GM19099 (cell line): ENCODE measurements at regions not wholly inside any gene's neighbourhood (a gene's known extent, or its start where the extent isn't known, plus 50 kb on each side); places are given as distances from the start of the nearest gene placed in this dataset.

Experiments used
- POLR2A ChIP-seq: IDR thresholded peaks from 3 replicates; pipeline ENCODE4 v1.6.1; 2011; ENCODE audit warnings: low read depth; ENCODE audit not compliant: insufficient read length; ENCODE audit errors: extremely low read depth

- TF ChIP-seq POLR2A: no peak
Measured at GRCh38 chr2:118588850-118589249, 258.6 kb downstream of the EN1 start.

GRCh38 chr2:118586312-118586711, 261.1 kb downstream of the EN1 start:
- TF ChIP-seq POLR2A: no peak

GRCh38 chr2:118584877-118585276, 262.6 kb downstream of the EN1 start:
- no peak for TF ChIP-seq POLR2A

GRCh38 chr2:118584062-118584749, 263.2 kb downstream of the EN1 start:
- TF ChIP-seq POLR2A: no peak

GRCh38 chr2:118582058-118582457, 265.4 kb downstream of the EN1 start:
- no peak for TF ChIP-seq POLR2A

GRCh38 chr2:118580651-118581050, 266.8 kb downstream of the EN1 start:
- TF ChIP-seq POLR2A: no peak

GRCh38 chr2:118580107-118580506, 267.3 kb downstream of the EN1 start:
- TF ChIP-seq POLR2A: no peak

GRCh38 chr2:118577202-118577601, 270.2 kb downstream of the EN1 start:
- no peak for TF ChIP-seq POLR2A

GRCh38 chr2:118576109-118576855, 271.2 kb downstream of the EN1 start:
- no peak for TF ChIP-seq POLR2A

- TF ChIP-seq POLR2A: no peak
Measured at GRCh38 chr2:118569876-118570535, 277.4 kb downstream of the EN1 start.

GRCh38 chr2:118568700-118569099, 278.7 kb downstream of the EN1 start:
- no peak for TF ChIP-seq POLR2A

- no peak for TF ChIP-seq POLR2A
Measured at GRCh38 chr2:118565786-118566540, 281.5 kb downstream of the EN1 start.

- TF ChIP-seq POLR2A: no peak
Measured at GRCh38 chr2:118565301-118565700, 282.1 kb downstream of the EN1 start.

- no peak for TF ChIP-seq POLR2A
Measured at GRCh38 chr2:118562144-118562543, 285.3 kb downstream of the EN1 start.

- TF ChIP-seq POLR2A: no peak
Measured at GRCh38 chr2:118558846-118559245, 288.6 kb downstream of the EN1 start.

GRCh38 chr2:118557791-118558190, 289.7 kb downstream of the EN1 start:
- TF ChIP-seq POLR2A: no peak

GRCh38 chr2:118557016-118557415, 290.4 kb downstream of the EN1 start:
- no peak for TF ChIP-seq POLR2A
